Neural progenitor cell (in vitro differentiated cells): ENCODE measurements at regions not wholly inside any gene's neighbourhood (a gene's known extent, or its start where the extent isn't known, plus 50 kb on each side); places are given as distances from the start of the nearest gene placed in this dataset.

Experiments used
- DNase-seq: peaks from one replicate; pipeline ENCODE4 v3.0.0-alpha.2; 2016; ENCODE audit warnings: low spot score
- H2AFZ ChIP-seq: fragments of 200-600 bp; sonication (generic); replicated peaks from 2 replicates; pipeline ENCODE4 v1.6.1; 2016; ENCODE audit warnings: antibody characterized with exemption
- H3F3A ChIP-seq: fragments of 200-600 bp; sonication (generic); 2 replicates; pipeline ENCODE4 v1.6.1; 2016; ENCODE audit warnings: antibody characterized with exemption, low read depth
- H3K27ac ChIP-seq: fragments of 200-600 bp; sonication (generic); 2 replicates; pipeline ENCODE4 v1.5.1; 2016; ENCODE audit warnings: mild to moderate bottlenecking
- H3K27me3 ChIP-seq: fragments of 200-600 bp; sonication (generic); 2 replicates; pipeline ENCODE4 v1.6.1; 2016; ENCODE audit warnings: mild to moderate bottlenecking, moderate library complexity
- H3K36me3 ChIP-seq: fragments of 200-600 bp; sonication (generic); 2 replicates; pipeline ENCODE4 v1.5.1; 2016
- H3K4me1 ChIP-seq: fragments of 200-600 bp; sonication (generic); 2 replicates; pipeline ENCODE4 v1.6.1; 2016; ENCODE audit warnings: mixed run types
- H3K4me2 ChIP-seq: fragments of 200-600 bp; sonication (generic); 2 replicates; pipeline ENCODE4 v1.6.1; 2016
- H3K4me3 ChIP-seq: fragments of 200-600 bp; sonication (generic); 2 replicates; pipeline ENCODE4 v1.5.1; 2016
- H3K79me2 ChIP-seq: fragments of 200-600 bp; sonication (generic); 2 replicates; pipeline ENCODE4 v1.6.1; 2016; ENCODE audit warnings: low read depth
- H3K9ac ChIP-seq: fragments of 200-600 bp; sonication (generic); 2 replicates; pipeline ENCODE4 v1.6.1; 2016
- H3K9me3 ChIP-seq: fragments of 200-600 bp; sonication (generic); 2 replicates; pipeline ENCODE4 v1.5.1; 2016; ENCODE audit warnings: low read depth
- H4K20me1 ChIP-seq: fragments of 200-600 bp; sonication (generic); 2 replicates; pipeline ENCODE4 v1.6.1; 2016; ENCODE audit warnings: low read depth
- H3K27ac Mint-ChIP-seq: 3 replicates; pipeline ENCODE4 v1.8.0; 2021; ENCODE audit warnings: mixed read lengths
- H3K27me3 Mint-ChIP-seq: 2 replicates; pipeline ENCODE4 v1.8.0; 2022; ENCODE audit warnings: low read depth, mild to moderate bottlenecking, inconsistent platforms, moderate library complexity, mixed read lengths; ENCODE audit not compliant: insufficient read depth
- H3K36me3 Mint-ChIP-seq: 3 replicates; pipeline ENCODE4 v1.8.0; 2021; ENCODE audit warnings: mixed read lengths
- H3K4me1 Mint-ChIP-seq: 3 replicates; pipeline ENCODE4 v1.8.0; 2021; ENCODE audit warnings: mixed read lengths
- H3K4me3 Mint-ChIP-seq: 3 replicates; pipeline ENCODE4 v1.8.0; 2021; ENCODE audit warnings: mild to moderate bottlenecking, moderate library complexity, mixed read lengths
- H3K9me3 Mint-ChIP-seq: 3 replicates; pipeline ENCODE4 v1.8.0; 2020; ENCODE audit warnings: mixed read lengths
- CTCF ChIP-seq: fragments of 200-600 bp; sonication (generic); IDR thresholded peaks from 2 replicates; pipeline ENCODE4 v1.5.1; 2017; ENCODE audit warnings: antibody characterized with exemption, mild to moderate bottlenecking
- EZH2 ChIP-seq: fragments of 200-600 bp; sonication (generic); IDR thresholded peaks from 2 replicates; pipeline ENCODE4 v1.6.1; 2017; ENCODE audit warnings: antibody characterized with exemption, mild to moderate bottlenecking, moderate library complexity
- EZH2phosphoT487 ChIP-seq: fragments of 200-600 bp; sonication (generic); IDR thresholded peaks from 2 replicates; pipeline ENCODE4 v1.6.1; 2017; ENCODE audit warnings: antibody characterized with exemption

DNA sequence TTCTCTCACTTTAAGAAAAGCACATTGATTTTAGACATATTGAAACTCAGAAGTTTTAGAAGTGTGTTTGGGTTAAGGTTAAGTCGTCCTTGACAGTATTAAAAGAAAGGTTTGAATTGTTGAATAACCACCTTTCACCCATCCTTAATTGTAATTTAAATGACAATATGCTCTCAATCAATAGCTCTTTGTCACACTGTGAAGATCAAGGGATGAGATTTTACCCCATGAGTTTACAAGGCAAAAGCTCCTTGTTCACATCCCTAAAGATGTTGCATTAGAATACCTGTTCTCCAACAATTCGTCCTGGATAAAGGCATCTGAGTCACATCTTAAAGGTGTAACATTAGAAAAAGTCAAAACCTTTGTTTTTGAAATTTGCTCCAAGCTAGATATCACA, 220.4 kb upstream of the MDFIC2 start:
- H3F3A ChIP-seq: no peaks in the 10 kb centered on the region
- Mint-ChIP-seq H3K36me3 (no peaks in the 10 kb centered on the region), H3K4me1 (peaks cover 19% of the 10 kb centered on the region), H3K4me3 (no peak overlapping the region), H3K27me3 (peaks cover 3% of the 10 kb centered on the region), H3K9me3 (no peaks in the 10 kb centered on the region), H3K27ac (no peak overlapping the region)
- H3K36me3 ChIP-seq: no peaks in the 10 kb centered on the region
- H3K4me2 ChIP-seq: peak overlapping the region; percentile 5
- H3K4me1 ChIP-seq: peaks cover 9% of the 10 kb centered on the region
- H3K4me3 ChIP-seq: no peak overlapping the region
- no peak overlapping the region for H3K9ac ChIP-seq
- H3K27ac ChIP-seq: no peak overlapping the region
- no peak for TF ChIP-seq EZH2phosphoT487
- DNase-seq: no peak
- no peaks in the 10 kb centered on the region for H3K27me3 ChIP-seq
- no peaks in the 10 kb centered on the region for H3K79me2 ChIP-seq
- H4K20me1 ChIP-seq: no peaks in the 10 kb centered on the region
- no peak overlapping the region for H2AFZ ChIP-seq
- H3K9me3 ChIP-seq: no peaks in the 10 kb centered on the region

- no peak overlapping the region for H3K4me3 ChIP-seq
- H3K79me2 ChIP-seq: no peaks in the 10 kb centered on the region
- H3K4me2 ChIP-seq: no peak overlapping the region
- Mint-ChIP-seq H3K4me3 (no peak overlapping the region), H3K9me3 (no peaks in the 10 kb centered on the region), H3K27ac (no peak overlapping the region), H3K27me3 (peaks cover 3% of the 10 kb centered on the region), H3K36me3 (no peaks in the 10 kb centered on the region), H3K4me1 (peaks cover 19% of the 10 kb centered on the region)
- no peaks in the 10 kb centered on the region for H4K20me1 ChIP-seq
- no peaks in the 10 kb centered on the region for H3K27me3 ChIP-seq
- H3K9me3 ChIP-seq: no peaks in the 10 kb centered on the region
- no peak overlapping the region for H2AFZ ChIP-seq
- no peaks in the 10 kb centered on the region for H3F3A ChIP-seq
- no peak overlapping the region for H3K9ac ChIP-seq
- no peaks in the 10 kb centered on the region for H3K36me3 ChIP-seq
- TF ChIP-seq CTCF (no peak), EZH2 (no peak), EZH2phosphoT487 (no peak)
- H3K4me1 ChIP-seq: peaks cover 9% of the 10 kb centered on the region
- no peak for DNase-seq
- H3K27ac ChIP-seq: no peak overlapping the region
Measured at GRCh38 chr3:70531838-70532489, 219.5 kb upstream of the MDFIC2 start.

GRCh38 chr3:70531063-70531657, 218.7 kb upstream of the MDFIC2 start:
- H4K20me1 ChIP-seq: no peaks in the 10 kb centered on the region
- no peaks in the 10 kb centered on the region for H3K79me2 ChIP-seq
- no peaks in the 10 kb centered on the region for H3F3A ChIP-seq
- Mint-ChIP-seq H3K27ac (no peak overlapping the region), H3K4me3 (no peak overlapping the region), H3K27me3 (peaks cover 3% of the 10 kb centered on the region), H3K36me3 (no peaks in the 10 kb centered on the region), H3K4me1 (peaks cover 19% of the 10 kb centered on the region), H3K9me3 (no peaks in the 10 kb centered on the region)
- H3K9ac ChIP-seq: no peak overlapping the region
- TF ChIP-seq EZH2phosphoT487: no peak
- peak; percentile 75 for TF ChIP-seq CTCF
- H2AFZ ChIP-seq: no peak overlapping the region
- DNase-seq: peak; percentile 25
- H3K4me3 ChIP-seq: no peak overlapping the region
- H3K27me3 ChIP-seq: no peaks in the 10 kb centered on the region
- no peak overlapping the region for H3K4me2 ChIP-seq
- no peaks in the 10 kb centered on the region for H3K36me3 ChIP-seq
- no peak overlapping the region for H3K27ac ChIP-seq
- peaks cover 9% of the 10 kb centered on the region for H3K4me1 ChIP-seq
- H3K9me3 ChIP-seq: no peaks in the 10 kb centered on the region

DNA sequence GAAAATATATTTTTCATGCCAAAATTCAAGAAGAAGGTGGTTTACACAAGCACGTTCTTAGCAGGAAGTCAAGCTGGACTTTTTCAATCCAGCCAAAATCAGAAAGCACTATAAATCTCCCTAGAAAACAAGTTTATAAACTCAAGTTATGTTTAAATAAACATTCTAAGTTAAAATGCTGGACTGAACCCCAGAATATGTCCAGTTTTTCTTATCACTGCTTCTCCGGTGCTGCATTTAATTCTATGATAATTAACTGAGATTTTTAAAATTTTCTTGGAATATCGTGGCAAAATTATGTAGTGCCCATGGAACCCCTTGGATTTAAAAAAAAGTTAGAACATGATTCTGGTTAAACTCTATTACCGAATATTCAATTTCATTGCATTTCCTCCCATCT, 218.2 kb upstream of the MDFIC2 start:
- H3K9ac ChIP-seq: no peak overlapping the region
- H3K9me3 ChIP-seq: no peaks in the 10 kb centered on the region
- TF ChIP-seq EZH2 (no peak), EZH2phosphoT487 (no peak), CTCF (no peak)
- H2AFZ ChIP-seq: no peak overlapping the region
- H3K36me3 ChIP-seq: no peaks in the 10 kb centered on the region
- H3K4me2 ChIP-seq: no peak overlapping the region
- no peaks in the 10 kb centered on the region for H4K20me1 ChIP-seq
- Mint-ChIP-seq H3K27me3 (peaks cover 3% of the 10 kb centered on the region), H3K4me3 (no peak overlapping the region), H3K4me1 (peaks cover 19% of the 10 kb centered on the region), H3K27ac (no peak overlapping the region), H3K9me3 (no peaks in the 10 kb centered on the region), H3K36me3 (no peaks in the 10 kb centered on the region)
- no peaks in the 10 kb centered on the region for H3F3A ChIP-seq
- H3K27me3 ChIP-seq: no peaks in the 10 kb centered on the region
- no peak overlapping the region for H3K27ac ChIP-seq
- no peak overlapping the region for H3K4me3 ChIP-seq
- no peak for DNase-seq
- H3K79me2 ChIP-seq: no peaks in the 10 kb centered on the region
- peaks cover 9% of the 10 kb centered on the region for H3K4me1 ChIP-seq
